Peyer's patch (tissue), 4 donors: ENCODE measurements at regions not wholly inside any gene's neighbourhood (a gene's known extent, or its start where the extent isn't known, plus 50 kb on each side); places are given as distances from the start of the nearest gene placed in this dataset.

ENCODE experiments used
- CTCF ChIP-seq, 6 experiments: fragments of 450-650 bp in 4 of 6; fragments of 200-600 bp in 2 of 6; sonication (generic) in 1 of 6; IDR thresholded peaks; one replicate each; pipeline ENCODE4 v1.5.1; 2017 to 2019; ENCODE audit warnings: antibody characterized with exemption in 6 of 6, mild to moderate bottlenecking in 3 of 6, moderate library complexity in 1 of 6
- POLR2A ChIP-seq, 2 donors: fragments of 450-650 bp; IDR thresholded peaks; one replicate each; pipeline ENCODE4 v1.5.1; 2017; ENCODE audit warnings: antibody characterized with exemption in 2 of 2, mild to moderate bottlenecking in 2 of 2, moderate library complexity in 2 of 2

- no peak for TF ChIP-seq CTCF (IDR thresholded peaks at IDR 0.05)
- no peak for TF ChIP-seq POLR2A (IDR thresholded peaks at IDR 0.05)
Measured at GRCh38 chr14:41073544-41073943, 533.1 kb upstream of the LRFN5 start.
